ENCODE measurements at regions not wholly inside any gene's neighbourhood (a gene's known extent, or its start where the extent isn't known, plus 50 kb on each side); places are given as distances from the start of the nearest gene placed in this dataset.

DNA sequence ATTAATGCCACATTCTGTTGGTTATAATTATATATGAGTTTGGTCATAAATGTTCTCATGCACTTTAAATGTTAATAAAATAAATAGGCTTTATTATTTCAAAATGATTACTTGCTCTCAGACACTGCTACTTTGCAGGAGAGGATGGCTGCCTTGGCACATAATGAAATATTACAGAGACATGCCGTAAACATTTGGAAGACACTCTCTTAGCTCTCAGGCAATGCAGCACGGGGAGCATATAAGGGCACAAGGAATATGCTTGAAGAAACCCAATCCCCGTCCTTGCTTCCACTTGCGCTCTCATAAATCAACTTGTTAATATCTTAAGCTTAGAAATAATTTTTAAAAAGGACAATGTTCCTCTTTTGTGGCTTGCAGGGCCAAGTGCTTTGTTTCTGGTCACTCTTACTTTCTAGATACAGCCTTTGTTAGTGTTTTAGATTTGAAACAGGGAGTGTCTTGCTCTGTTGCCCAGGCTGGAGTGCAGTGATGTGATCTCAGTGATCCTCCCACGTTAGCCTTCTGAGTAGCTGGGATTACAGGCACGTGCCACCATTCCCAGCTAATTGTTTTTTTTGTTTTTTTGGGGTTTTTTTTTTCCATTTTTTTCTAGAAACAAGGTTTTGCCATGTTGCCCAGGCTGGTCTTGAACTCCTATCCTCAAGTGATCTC is 445.0 kb downstream of the SPRY1 start:
- no peak for DNase-seq (ENCODE audit: low spot score)

DNA sequence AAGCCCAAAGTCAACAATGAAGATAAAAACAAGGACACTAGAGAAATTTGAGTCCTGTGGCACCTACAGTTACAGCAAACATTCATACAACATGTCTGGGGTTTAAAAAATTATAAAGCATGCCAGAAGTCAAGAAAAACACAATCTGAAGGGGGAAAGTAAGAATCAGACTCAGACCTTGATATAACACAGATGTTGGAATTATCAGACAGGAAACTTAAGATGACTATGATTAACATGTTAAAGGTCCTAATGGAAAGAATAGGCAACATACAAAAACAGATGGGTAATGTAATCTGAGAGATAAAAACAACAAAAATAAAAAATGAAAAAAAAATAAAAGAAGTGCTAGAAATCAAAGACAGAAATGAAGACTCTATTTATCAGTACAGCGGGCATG is 446.5 kb downstream of the SPRY1 start:
- DNase-seq (ENCODE audit: low spot score) = no peak

DNA sequence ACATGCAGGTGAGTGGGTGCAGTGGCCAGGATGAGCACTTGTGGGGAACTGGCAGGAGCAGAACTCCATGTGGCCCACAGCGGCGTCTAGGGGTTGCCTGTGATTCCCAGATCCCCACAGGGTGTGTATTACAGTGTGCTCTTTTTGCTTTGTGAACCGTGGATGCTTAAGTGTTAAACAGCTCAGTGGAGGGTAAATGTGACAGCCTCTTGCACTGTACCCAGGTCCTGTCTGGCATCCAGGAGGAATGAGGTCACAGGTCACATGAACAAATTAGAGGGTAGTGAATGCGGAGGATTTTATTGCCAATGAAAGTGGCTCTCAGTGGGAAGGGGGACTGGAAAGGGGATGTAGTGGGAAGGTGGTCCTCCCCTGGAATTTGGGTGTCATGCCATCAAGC is 447.8 kb downstream of the SPRY1 start:
- DNase-seq (ENCODE audit: low spot score) = no peak

DNA sequence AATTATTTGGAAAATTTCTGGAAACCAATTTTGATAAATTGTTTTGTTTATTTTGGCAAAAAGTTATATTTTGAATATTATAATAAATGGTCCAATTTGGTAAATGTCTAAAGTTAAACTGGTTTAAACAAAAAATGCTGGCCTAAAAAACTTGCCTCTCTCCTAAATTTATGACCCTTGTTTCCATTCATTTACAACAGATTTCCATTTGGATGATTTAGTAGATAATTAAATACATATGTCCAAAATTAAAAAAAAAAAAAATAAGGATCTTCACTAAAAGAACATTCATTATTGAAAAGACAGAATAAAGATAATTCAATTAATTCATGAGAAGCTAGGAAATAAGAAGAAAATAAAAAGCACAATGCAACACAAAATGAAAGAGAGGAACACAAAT is 449.5 kb downstream of the SPRY1 start:
- DNase-seq (ENCODE audit: low spot score) = no peak

DNA sequence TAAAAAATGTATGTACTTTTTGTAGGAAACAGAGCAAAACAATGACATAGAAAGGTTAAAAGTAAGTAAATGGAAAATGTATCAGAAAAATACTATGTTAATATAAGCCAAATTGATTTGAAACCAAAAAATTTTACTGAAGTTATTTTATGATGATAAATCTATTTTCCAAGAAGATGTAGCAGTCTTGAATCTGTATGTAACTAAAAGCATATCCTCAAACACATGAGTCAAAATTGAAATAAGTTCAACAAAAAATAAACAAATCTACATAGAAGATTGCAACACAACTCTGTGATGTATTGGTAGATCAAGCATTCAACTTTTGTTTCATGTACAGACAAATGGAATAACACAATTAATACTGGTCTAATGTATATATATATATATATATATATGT is 450.0 kb downstream of the SPRY1 start:
- no peak for DNase-seq (ENCODE audit: low spot score)

DNA sequence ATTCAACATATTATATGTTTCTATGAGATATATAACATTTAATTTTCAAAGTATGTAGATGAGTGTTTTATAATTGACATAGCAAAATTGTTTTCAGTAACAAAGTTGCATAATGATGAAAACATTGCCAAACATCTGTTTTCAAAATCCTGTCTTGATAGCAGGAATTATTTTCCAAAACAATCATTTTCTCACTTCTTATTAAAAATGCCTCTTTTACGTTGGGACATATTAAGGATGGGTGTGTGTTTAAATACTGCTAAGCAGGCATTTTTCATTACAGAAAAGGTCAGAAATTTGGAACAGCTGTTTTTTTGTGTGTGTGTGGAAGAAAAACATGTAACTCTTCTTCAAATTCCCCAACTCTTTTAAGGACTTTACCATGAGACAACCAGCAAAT is 452.0 kb downstream of the SPRY1 start:
- no peak for DNase-seq (ENCODE audit: low spot score)

DNA sequence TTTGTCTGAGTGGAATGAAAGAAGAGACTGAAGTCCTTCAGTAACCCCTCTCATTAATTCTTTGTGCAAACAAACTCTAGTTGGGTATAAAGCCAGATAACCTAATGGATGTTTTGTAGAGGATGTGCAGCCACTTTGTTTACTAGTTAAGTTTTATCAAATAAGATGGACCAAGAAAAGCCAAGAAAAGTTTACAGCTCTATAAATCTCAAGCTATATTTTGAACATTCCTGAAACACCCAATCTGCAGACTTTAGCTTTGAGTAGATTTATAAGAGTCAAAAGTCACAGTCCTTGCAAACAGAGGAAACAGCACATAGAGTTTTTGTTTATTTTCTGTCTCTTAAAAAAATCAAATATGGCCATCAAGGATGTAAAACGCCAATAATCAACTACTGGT is 452.9 kb downstream of the SPRY1 start:
- no peak for DNase-seq (ENCODE audit: low spot score)

DNA sequence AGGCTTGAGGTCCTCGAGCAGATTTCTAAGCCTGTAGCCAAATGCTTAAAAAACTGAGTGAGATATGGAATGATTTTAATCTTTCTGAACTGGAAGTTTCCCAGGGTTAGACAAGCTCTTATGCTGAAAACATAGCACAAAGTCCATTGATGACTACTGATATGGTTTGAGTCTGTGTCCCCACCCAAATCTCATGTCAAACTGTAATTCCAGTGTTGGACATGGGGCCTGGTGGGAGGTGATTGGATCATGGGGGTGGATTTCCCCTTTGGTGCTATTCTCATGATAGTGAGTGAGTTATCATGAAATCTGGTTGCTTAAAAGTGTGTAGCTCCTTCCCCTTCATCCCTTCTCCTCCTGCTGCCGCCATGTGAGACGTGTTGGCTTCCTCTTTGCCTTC is 454.9 kb downstream of the SPRY1 start:
- no peak for DNase-seq (ENCODE audit: low spot score)

DNA sequence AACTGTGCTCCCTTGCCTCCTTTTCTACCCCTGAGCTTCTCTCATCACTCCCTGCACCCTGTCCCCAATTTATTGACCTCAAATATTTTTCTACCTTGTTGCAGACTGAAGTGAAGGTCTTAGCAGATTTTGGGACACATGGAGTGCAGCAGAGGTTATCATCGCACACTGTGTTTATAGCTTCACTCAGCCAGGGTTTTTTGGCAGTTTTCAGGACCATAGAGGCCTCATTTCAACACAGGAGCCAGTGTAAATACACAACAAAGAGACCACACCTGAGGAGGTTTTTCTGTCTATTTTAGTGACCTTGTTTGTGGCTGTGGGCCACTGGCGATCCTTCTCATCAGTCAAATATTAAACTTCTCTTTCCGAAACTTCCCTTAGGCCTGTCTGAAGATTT is 457.1 kb downstream of the SPRY1 start:
- DNase-seq (ENCODE audit: low spot score) = no peak

DNA sequence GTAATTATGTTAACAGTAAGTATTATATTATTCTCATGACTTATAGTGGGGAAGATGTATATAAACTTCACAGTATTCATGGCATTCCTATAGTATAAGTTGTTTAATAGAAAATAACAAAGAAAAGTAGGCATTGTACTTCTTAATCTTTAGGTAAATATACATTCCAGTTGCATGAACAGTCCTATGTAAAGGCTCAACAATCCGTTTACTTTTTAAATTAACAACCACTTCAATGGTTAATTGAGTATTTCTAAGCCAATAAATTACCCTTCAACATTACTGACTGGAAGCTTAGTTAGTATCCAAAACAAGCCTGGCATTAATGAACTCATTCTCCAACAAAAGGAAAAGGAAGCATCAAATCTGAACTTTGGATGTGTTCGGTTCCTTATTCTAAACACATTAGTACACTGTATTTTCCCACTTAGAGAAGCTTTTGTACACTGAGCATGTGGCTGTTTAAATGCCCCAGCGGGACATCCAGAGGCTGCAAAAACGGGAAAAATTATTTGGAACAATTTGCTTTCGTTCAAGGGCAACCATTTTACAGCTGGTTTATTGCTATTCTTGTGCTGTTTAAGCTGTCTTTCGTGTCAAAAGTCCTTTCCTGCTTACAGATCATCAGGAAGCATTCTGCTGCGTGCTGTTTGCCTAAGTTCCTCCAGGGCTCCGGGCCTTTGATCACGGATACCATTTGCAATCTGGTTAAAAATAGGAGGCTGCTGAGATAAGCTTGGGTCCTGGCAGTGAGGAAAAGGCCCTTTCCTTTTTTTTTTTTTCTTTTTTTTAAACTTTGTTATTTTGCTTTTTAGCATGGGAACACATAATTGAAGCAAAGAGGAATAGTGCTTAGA is 460.3 kb downstream of the SPRY1 start:
- no peak for DNase-seq (ENCODE audit: low spot score)

DNA sequence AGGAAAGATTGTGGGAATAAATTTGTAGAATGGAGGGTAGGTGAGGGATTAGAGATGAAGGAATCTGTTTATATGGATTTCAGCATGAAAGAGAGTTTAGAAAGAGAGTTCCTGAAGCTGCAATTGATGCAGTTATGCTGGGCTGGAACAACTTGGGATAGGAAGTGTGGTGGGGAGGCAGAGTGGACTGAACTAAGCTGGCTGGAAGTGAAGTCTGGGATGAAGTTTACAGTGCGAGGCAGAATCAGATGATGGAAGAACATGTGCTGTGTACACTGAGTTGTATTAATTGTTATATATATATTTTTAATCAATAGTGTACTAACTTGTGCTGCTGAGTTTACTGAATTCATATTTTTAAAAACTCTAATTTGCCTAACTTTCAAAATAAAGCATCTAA is 461.9 kb downstream of the SPRY1 start:
- no peak for DNase-seq (ENCODE audit: low spot score)

DNA sequence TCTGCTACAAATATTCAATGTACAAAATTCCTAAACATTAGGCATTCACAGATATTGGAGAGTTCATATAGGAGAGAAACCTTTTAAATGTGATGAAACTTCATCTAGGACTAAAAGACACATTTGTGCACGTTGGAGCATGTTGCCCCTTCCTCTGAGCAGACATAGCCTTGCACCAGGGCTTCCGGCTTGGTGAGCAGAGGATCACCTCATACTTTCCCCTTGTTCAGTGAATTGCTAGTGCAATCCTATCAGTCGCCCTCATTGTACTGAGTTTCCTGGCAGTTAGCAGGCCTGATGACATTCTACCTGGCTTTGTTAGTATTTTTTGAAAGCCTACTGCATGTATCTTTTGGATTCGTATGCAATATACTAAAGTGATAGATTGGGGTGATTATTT is 466.2 kb downstream of the SPRY1 start:
- no peak for DNase-seq (ENCODE audit: low spot score)

DNA sequence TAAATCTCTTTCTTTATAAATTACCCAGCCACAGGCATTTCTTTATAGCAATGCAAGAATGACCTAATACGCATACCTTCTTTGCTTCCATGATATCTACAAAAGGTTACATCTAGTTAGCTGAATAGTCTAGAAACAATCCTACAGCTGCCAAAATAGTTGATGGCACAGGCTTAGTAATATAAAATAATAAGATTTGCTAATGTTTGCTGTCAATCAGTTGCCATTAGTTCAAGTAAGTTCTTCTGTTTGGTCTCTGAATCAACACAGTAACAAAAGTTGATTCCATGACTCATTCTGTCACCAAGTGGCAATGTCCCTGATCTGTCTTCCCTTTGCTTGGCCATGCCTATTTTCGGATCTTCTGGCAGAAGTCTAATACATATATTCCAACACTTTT is 470.2 kb downstream of the SPRY1 start:
- no peak for DNase-seq (ENCODE audit: low spot score)

DNA sequence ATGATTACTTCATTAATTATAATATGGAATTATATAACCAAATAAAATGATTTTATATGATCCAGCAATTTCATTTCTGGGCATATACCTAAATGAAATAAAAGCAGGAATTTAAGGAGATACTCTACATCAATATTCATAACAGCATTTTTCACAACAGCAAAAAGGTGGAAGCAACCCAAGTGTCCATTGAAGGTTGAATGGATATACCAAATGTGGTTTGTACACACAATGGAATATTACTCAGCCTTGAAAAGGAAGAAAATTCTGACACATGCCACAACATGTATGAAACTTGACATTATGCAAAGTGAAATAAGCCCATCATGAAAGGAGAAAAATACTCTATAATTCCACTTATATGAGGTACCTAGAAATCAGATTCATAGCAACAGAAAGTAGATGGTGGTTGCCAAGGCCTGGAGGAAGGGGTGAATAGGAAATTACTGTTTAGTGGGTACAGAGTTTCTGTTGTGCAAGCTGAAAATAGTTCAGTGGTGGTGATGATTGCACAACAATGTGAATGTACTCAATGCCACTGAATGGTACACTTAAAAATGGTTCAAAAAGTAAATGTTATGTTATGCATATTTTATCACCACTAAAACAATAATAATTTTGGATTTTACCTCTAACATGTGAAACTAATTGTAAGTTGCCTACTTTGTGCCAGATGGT is 471.5 kb downstream of the SPRY1 start:
- DNase-seq (ENCODE audit: low spot score) = no peak

DNA sequence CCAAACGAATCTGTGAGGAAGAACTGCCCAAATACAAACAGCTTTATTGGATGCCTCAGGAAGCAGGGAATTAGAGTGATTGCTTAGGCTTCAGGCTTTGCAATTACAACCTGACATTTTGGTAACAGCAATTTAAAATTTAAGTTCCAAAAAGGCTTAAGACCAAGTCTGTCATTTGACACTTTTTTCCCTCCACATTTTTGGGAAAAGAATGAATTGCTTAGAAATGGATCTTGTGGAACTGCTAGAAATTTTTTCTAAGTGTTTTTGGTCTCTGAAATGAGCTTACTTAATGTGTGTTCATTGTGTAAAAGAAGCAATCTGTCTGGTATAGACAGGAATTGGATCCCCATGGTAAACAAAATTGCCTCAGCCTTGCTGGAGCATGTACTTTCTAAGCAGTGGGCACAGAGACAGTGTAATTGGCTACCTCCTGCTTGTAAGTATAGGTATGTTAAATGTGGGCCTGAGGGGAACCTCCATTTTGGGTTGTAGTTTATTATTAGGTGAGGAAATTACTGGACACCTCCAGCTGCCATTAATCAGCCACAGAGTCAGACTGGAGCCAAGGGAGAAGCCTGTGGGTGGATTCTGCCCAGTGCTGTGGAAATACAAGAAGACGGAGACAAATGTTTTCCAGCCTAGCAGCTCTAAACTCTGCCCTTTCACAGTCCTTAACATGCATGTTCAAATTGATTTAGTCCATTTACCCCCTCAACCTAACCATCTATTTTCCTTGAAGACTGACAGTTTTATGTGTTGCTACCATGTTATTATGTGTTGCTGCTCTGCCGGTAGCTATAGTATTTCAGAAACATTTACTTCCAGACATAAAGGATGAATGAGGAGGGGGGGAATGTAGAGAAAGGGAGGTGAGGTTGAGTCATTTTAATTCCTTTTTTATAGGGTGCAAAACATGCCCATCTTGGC is 473.0 kb downstream of the SPRY1 start:
- no peak for DNase-seq (ENCODE audit: low spot score)

DNA sequence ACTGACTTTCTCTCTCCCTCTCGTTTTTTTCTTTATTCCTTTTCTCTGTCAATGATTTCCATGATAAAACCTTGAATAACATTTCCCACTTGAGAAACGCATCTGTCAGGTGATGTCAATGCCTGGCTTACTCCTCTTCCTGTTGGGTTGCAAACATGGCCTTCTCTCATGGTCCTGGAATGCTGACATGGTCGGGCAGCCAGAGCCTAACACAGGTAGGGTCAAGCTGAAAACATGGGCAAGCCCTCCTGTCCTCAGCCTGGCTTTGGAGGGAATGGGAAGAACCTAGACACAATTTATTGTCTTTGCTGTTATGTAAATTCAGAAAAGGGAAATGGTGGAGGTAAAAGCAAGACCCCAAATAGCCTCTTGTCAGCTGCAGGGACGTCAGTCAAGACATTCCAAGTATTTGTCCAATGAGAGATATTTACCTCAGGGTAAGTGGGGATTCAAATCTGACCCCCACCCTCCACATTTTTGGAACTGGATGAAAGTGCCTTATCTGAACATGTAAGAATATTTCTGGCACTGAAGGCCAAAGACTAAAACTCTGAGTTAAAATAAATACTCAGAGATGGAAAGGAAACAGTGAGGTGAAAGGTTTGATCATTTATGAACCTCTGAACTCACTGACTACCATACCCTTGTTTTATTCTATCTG is 473.8 kb downstream of the SPRY1 start:
- no peak for DNase-seq (ENCODE audit: low spot score)

DNA sequence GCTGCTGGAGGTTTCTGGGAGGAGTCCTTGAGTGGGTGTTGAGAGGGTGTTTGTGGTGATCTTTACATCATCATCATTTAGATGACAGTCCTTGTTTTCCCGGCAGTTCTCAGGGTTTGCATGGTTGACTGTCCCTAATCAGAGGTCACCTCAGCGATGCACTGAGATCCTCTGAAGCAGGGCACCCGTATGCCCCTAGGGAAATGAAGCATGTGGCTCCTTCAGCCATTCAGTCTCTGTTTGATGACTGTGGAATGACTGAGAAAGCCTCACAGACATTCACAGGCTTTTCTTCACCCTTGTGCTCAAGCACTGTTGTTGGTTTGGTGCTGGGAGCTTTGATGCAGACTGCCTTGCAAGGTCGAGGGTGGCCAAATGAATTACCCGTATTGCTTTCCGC is 474.7 kb downstream of the SPRY1 start:
- no peak for DNase-seq (ENCODE audit: low spot score)

DNA sequence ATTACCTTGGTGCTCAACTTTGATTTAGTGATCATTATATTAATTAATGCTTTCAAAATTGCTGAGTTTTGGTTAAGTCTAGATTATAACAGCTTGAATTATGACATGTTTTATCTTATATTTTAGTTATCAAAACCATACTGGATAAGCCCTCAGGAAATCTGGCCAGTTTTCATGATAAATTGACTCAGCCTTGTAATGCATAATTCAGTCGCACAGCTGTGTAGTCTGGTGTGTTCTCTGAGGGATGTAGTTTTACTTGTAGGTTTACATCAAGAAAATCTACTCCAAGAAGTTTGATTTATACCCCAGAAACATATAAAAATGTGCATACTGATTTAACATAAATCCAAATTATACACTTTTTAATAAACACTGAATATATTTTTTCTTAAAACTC is 477.5 kb downstream of the SPRY1 start:
- DNase-seq (ENCODE audit: low spot score) = no peak

DNA sequence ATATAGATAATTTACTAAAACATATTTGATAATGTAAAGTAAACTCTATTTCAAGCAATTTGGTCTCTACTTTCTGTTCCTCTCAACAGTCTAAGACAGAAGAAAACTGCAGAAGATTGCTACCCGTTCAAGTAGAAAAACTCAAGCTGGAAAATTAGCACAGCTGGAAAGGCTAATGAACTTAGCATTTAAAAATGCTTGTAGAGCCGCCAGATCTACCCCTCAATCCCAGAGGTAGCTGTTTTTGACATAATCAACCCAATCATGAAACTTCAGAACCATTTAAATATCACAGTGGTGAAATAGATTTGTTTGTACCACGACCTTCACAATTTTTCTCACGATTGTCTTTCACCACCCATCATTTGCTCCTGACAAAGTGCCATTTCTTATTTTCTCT is 479.5 kb downstream of the SPRY1 start:
- DNase-seq (ENCODE audit: low spot score) = no peak

DNA sequence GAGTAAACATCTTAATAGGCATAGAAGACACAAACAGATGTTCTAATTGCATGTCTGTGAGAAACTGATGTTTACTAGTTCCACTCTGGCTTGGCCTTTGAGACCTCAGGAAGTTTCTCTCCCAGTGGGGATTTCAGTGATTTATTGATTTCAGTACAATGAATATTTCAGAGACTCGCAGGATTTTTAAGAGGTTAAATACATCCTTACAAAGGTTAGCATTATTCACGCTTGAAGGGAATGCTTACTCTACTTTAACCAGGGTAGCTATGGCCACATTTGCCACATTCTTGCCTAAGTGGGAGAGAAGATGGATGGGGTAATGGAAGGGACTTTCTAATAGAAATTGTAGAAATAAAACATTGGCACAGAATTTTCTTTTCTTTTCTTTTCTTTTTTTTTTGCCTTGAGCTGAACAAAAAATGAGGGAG is 480.1 kb downstream of the SPRY1 start:
- no peak for DNase-seq (ENCODE audit: low spot score)

DNA sequence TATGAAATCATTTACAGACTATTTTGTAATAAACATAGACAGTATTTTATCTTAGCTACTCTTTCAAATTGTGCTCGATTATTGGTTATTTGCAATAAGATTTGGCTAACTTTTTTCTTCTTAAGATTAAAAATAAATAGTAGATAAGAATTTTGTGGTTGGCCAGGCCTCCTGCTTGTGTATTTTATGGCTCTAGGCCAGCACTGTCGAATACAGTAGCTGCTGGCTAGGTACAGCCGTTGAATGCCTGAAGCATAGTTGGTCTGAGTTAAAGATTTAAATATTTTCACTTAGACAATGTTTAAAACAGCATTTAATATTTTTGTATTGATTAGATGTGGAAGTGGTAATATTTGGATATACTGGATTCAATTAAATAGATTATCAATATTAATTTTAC is 481.0 kb downstream of the SPRY1 start:
- DNase-seq (ENCODE audit: low spot score) = no peak

DNA sequence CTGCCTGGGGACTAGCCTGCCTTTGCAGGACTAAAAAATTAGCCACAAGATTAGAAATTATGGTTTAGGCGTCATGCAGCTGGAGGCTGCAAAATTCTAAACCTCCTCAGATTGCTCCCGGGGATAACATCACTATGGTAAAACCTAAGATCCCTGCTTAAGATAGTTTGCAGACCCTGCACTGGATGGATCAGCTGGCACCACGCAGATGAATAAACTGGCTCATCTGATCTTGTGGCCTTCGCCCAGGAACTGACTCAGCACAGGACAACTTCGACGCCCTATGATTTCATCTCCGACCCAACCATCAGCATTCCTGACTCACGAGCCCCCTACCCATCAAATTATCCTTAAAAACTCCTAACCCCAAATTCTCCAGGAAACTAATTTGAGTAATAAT is 482.4 kb downstream of the SPRY1 start:
- DNase-seq (ENCODE audit: low spot score) = no peak
